Frontal cortex (tissue), 3 donors: ENCODE measurements at regions not wholly inside any gene's neighbourhood (a gene's known extent, or its start where the extent isn't known, plus 50 kb on each side); places are given as distances from the start of the nearest gene placed in this dataset.
"Not testable (repeated sequence)": the region's sequence is repeated elsewhere in the genome, so short reads cannot be mapped to it uniquely, and the experiment has no call there.

Source experiments
- DNase-seq, 2 donors: peaks; one replicate each; pipeline ENCODE4 v3.0.0; 2012; ENCODE audit warnings: low spot score in 2 of 2
- FAIRE-seq: peaks from 2 replicates; lab custom pipeline; 2012; peaks lifted over from hg19 to GRCh38; lab: Jason Lieb, UNC
- donor health status: control.
- donor health status: control.
- donor health status: control.

- DNase-seq, result no peak
- FAIRE-seq, result no peak
Measured at GRCh38 chr21:28508126-28508525, 484.6 kb downstream of the LTN1 start.

GRCh38 chr21:28496517-28496916 is 496.2 kb downstream of the LTN1 start:
- no peak for DNase-seq
- FAIRE-seq, result no peak

GRCh38 chr21:28492127-28492526 is 500.6 kb downstream of the LTN1 start:
- FAIRE-seq, result no peak

GRCh38 chr21:28489821-28490350 is 502.8 kb downstream of the LTN1 start:
- DNase-seq, result no peak
- no peak for FAIRE-seq

More at GRCh38 chr21:28492127-28492526, 500.6 kb downstream of the LTN1 start:
- no peak for DNase-seq

- DNase-seq, result no peak
- no peak for FAIRE-seq
Measured at GRCh38 chr21:28489162-28489561, 503.5 kb downstream of the LTN1 start.

- DNase-seq, result no peak
Measured at GRCh38 chr21:28487455-28488070, 505.1 kb downstream of the LTN1 start.

GRCh38 chr21:28485301-28486022 is 507.2 kb downstream of the LTN1 start:
- no peak for DNase-seq
- FAIRE-seq, result no peak

More at GRCh38 chr21:28487455-28488070, 505.1 kb downstream of the LTN1 start:
- no peak for FAIRE-seq

- DNase-seq (no peak), FAIRE-seq (no peak)
Measured at GRCh38 chr21:28483301-28484035, 509.2 kb downstream of the LTN1 start.

GRCh38 chr21:28482657-28483056 is 510.0 kb downstream of the LTN1 start:
- no peak for FAIRE-seq
- DNase-seq, result no peak

- DNase-seq, result no peak
- FAIRE-seq, result no peak
Measured at GRCh38 chr21:28480470-28480869, 512.2 kb downstream of the LTN1 start.

GRCh38 chr21:28473530-28474220 is 519.0 kb downstream of the LTN1 start:
- no peak for FAIRE-seq
- no peak for DNase-seq

GRCh38 chr21:28472543-28472942 is 520.1 kb downstream of the LTN1 start:
- FAIRE-seq, DNase-seq: not testable (repeated sequence)

- DNase-seq (no peak), FAIRE-seq (no peak)
Measured at GRCh38 chr21:28464988-28465387, 527.7 kb downstream of the LTN1 start.

- DNase-seq, result no peak
- no peak for FAIRE-seq
Measured at GRCh38 chr21:28464095-28464494, 528.6 kb downstream of the LTN1 start.

- FAIRE-seq (no peak), DNase-seq (no peak)
Measured at GRCh38 chr21:28459193-28459592, 533.5 kb downstream of the LTN1 start.

- no peak for FAIRE-seq
- DNase-seq, result no peak
Measured at GRCh38 chr21:28458446-28458845, 534.2 kb downstream of the LTN1 start.

GRCh38 chr21:28455253-28455600 is 537.5 kb downstream of the LTN1 start:
- DNase-seq (no peak), FAIRE-seq (no peak)

GRCh38 chr21:28454564-28455252 is 538.0 kb downstream of the LTN1 start:
- no peak for DNase-seq

GRCh38 chr21:28447462-28447861 is 545.2 kb downstream of the LTN1 start:
- DNase-seq (no peak), FAIRE-seq (no peak)

More at GRCh38 chr21:28454564-28455252, 538.0 kb downstream of the LTN1 start:
- FAIRE-seq, result no peak
